HS-27A (cell line): ENCODE measurements at regions not wholly inside any gene's neighbourhood (a gene's known extent, or its start where the extent isn't known, plus 50 kb on each side); places are given as distances from the start of the nearest gene placed in this dataset.

Experiments used
- DNase-seq: peaks from one replicate; pipeline ENCODE4 v3.0.0-alpha.2; 2012; ENCODE audit warnings: low read depth, missing footprints

DNA sequence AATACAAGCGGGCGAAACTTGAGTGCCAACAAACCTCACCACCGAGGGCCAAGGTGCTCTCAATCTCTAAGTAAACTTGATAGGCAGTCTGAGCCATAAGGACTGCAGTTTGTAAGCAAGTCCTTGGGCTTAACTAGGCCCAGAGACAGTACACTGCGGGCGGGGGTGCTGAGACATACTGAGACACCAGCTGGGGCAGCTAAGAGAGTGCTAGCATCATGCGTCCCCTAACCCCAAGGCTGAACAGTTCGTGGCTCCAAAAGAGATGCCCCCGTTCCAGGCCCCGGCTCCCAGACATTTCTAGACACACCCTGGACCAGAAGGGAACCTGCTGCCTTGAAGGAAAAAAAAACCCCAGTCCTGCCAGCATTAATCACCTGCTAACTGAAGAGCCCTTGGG lies 126.8 kb upstream of the PRDX4 start:
- no peak for DNase-seq

DNA sequence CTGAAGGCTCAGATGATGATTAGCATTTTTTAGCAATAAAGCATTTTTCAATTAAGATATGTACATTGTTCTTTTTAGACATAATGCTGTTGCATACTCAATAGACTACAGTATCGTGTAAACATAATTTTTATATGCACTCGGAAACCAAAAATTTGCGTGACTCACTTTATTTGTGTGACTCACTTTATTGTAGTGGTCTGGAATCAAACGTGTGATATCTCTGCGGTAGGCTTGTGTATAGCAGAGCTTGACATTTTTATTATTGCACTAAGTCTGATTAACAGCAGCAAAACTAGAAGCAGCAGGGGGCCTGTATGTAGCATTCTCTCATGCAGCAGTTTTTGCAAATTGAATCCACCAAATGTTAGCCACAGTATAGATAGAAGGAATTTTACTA lies 119.1 kb upstream of the PRDX4 start:
- no peak for DNase-seq

GRCh38 chrX:23552303-23552702 lies 115.0 kb upstream of the PRDX4 start:
- no peak for DNase-seq

DNA sequence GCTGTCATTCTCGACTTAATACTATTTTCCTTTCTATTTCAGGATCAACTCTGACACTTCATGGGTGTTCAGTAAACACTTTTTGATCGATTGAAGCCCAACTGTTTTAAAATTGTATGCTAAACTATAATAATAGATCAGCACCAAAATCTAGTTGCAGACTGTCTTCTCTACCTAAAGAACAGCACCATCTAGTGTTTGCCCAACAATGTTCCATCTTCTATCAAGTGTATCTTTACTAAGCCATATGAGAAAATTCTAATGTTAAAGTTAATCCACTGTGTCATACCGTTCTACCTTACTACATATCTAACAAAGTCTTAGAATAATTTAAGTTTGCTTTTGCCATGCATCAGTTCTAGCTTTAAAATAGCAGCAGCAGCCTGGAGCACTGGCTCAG lies 113.0 kb upstream of the PRDX4 start:
- no peak for DNase-seq

GRCh38 chrX:23557070-23557469 lies 110.2 kb upstream of the PRDX4 start:
- DNase-seq: no peak

- no peak for DNase-seq
Measured at GRCh38 chrX:23559975-23560374, 107.3 kb upstream of the PRDX4 start.

GRCh38 chrX:23570674-23571343 lies 96.5 kb upstream of the PRDX4 start:
- no peak for DNase-seq

GRCh38 chrX:23575281-23575680 lies 92.0 kb upstream of the PRDX4 start:
- no peak for DNase-seq

GRCh38 chrX:23578079-23578478 lies 89.2 kb upstream of the PRDX4 start:
- DNase-seq: peak; percentile 2

GRCh38 chrX:23589496-23589895 lies 77.8 kb upstream of the PRDX4 start:
- no peak for DNase-seq

- no peak for DNase-seq
Measured at GRCh38 chrX:23592741-23593140, 74.6 kb upstream of the PRDX4 start.

- DNase-seq: no peak
Measured at GRCh38 chrX:23598575-23598974, 68.7 kb upstream of the PRDX4 start.

- no peak for DNase-seq
Measured at GRCh38 chrX:23603501-23603900, 63.8 kb upstream of the PRDX4 start.

GRCh38 chrX:23610495-23610894 lies 56.8 kb upstream of the PRDX4 start:
- DNase-seq: no peak

DNA sequence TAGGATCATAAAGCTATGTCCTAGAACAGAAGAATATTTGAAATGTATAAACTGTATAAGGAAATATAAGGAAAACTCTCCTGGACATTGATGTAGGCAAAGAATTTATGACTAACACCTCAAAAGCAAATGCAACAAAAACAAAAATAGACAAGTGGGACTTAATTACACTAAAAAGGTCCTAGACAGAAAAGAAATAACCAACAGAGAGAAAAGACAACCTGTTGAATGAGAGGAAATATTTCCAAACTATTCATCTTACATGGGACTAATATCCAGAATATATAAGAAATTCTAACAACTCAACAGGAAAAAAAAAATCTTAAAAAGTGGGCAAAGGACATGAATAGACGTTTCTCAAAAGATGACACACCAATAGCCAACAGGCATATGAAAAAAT lies 54.4 kb upstream of the PRDX4 start:
- no peak for DNase-seq

- DNase-seq: no peak
Measured at GRCh38 chrX:23616361-23616760, 50.9 kb upstream of the PRDX4 start.
